IPS-NIHi11 (cell line): ENCODE measurements at regions not wholly inside any gene's neighbourhood (a gene's known extent, or its start where the extent isn't known, plus 50 kb on each side); places are given as distances from the start of the nearest gene placed in this dataset.

Experiments used
- DNase-seq: peaks from one replicate; pipeline ENCODE4 v3.0.0; 2012; ENCODE audit warnings: mixed read lengths, low spot score

DNA sequence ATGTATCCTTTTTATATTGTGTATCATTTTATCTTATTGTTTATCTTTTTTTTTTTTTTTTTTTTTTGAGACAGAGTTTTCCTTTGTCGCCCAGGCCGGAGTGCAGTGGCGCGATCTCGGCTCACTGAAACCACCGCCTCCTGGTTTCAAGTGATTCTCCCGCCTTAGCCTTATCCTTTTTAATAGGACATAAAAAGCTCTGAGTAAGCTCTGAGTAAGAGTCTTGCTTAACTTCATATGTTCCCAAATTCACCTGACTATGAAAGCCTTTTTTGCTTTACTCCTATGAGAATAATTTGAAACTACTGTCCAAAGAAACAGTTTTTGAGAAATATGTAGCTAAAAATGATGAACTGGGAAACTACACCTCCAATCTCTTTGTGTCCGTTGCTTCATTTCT lies 525.5 kb downstream of the IRS1 start:
- DNase-seq = no peak

DNA sequence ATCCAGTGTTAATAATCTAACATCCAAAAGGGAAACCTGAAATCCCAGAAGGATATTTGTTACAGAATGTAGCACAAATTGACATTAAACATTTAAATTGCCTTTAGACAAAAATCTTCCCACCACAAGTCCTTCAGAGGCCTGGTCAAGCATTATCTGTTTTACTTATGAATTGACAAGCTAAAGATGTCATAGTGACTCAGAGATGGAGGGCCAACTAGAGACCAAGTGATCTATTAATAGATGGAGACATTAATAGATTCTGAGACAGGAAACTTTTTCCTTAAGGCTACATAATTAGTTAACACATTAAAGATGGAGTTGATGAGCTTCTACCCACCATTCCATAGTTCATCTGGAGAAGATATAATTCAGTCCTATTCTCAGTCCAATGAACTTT lies 526.2 kb downstream of the IRS1 start:
- DNase-seq = no peak

DNA sequence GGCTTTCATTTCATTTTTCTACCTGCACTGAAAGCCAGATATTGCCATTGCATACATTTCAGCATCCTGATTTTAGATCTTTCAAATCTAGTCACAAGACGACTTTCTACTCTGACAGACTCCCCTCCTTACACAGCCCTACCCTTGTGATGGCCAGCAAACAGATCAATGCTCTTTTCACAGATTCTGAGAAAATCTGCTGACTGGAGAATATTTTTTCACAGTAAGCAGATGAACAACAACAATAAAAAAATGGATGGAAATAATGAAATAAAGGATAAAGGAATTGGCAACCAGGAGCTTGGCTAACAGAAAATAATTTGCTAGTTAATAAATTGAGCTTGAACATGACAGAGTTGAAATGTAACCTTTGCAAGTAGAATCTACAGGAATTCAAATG lies 527.2 kb downstream of the IRS1 start:
- no peak for DNase-seq

DNA sequence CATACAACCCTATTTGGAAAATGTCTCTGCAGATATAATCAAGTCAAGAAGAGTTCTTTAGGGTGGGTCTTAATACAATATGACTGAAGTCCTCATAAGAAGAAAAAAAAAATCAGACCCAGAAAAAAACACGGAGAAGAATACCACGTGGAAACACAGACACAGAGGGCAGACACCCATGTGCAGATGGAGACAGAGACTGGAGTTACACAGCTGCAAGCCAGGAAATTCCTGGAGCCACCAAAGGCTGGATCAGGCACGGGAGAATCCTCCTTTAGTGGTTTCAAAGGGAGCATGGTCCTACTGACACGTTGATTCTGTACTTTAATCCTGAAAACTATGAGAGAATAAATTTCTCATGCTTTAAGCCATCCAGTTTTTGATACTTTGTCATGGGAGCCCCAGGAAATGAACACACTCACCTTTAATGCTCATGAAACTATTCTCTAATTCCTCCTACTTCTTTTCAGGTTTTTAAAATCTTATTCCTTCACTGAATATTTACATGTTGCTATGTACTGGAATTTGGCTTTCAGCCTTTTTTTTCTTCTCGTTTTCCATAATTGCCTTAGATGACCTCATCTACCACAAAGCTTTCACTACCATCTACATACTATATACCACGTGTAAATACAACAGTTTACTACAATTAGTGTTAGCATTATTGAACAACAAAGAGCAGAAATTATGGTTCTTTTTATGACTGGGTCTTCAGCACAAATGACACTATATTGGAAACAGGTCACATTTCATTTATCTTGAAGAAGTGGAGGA lies 529.1 kb downstream of the IRS1 start:
- no peak for DNase-seq

DNA sequence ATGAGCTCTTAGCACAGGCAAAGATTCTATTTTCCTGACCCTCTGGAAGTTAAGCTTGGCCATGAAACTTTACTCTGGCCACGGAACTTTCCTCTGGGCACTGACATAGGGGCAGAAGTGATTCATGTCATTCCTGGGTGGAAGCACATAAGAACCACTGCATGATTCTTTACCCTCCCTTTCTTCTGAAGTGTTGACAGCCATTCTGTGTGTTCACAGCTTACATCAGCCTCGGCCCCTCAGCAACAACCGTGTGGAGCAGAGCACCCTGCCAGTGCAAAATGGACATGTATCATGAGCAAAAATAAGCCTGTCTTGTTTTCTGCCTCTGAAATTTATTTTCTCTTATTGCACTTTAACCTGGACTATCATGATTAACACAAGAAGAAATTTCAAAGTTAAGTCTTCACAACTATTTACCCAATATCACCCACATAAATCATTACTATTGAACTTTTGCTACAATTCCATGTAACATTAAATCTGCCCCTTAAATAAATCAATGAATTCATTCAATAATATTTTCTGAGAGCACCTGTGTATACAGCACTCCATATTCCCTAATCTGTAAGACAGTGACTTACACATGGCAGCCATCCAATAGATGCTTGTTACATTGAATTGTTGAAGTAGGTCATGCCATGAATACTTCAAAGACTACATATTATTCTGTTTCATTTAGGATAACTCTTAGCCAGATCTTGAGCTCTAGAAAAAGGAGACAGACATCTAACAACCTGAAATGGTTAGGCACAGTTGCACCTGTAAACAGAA lies 531.9 kb downstream of the IRS1 start:
- no peak for DNase-seq

DNA sequence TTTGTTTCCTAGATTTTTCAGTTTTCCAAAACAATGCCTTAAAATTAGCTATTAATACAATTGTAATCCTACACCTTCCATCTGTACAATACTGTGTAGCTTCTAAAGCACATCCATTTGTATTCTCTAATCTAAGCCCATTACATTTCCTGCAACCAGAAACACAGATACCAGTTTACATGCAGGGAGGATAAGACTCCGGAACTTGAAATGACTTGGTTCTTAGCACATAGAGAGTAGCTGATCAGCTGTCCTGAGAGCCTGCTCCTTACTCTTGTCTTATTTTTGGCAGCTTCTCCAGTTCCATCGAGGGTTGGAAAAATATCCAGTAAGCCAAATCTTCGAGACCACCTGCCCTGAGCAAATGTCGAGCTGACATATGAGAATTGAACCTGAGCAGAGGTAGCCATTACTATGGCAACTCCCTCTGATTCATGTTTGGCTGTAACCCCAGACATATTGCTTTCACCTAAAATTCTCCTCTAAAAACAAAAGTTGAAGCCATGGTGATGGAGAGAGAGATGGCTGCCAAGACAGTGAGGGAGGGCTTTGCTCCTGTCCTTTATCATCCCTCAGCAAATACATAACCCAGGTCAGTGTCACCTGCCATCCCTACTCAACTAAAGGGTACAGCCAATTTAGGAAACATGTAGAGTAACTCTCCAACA lies 542.8 kb downstream of the IRS1 start:
- no peak for DNase-seq

DNA sequence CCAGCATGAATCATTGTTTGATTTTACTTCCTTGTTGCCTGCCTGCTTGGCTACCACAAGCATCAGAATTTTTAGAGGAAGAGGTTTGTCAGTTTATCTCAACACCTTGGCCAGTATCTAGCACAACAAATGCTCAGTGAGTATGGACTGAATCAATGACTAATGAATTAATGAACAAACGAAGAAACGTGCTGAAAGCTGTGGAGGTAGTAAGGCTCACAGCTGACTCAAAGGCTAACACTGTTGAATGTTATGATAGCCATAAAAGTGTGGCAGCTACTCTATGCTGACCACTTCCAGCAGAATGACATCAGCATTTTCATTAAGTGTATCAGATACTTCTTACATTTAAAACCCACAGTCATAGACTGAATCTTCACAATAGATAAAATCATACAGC lies 543.4 kb downstream of the IRS1 start:
- DNase-seq = no peak

DNA sequence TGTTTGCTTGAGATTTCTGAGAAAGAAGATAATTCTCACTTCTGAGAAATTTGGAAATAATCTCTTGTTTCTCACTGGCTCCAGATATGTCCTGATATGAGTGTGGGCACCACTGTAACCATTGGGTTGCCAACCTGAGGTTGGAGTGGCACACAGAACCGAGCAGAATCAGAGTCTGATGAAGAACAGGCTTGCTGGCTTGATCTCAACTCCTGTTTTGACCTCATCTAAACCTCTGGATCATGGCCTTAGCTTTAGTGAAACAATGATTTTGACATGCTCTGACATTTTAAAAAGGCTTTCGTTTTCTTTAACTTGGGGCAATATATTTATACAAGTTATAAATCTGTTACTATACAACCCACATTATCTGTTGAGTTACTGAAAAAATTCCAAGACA lies 548.0 kb downstream of the IRS1 start:
- no peak for DNase-seq

DNA sequence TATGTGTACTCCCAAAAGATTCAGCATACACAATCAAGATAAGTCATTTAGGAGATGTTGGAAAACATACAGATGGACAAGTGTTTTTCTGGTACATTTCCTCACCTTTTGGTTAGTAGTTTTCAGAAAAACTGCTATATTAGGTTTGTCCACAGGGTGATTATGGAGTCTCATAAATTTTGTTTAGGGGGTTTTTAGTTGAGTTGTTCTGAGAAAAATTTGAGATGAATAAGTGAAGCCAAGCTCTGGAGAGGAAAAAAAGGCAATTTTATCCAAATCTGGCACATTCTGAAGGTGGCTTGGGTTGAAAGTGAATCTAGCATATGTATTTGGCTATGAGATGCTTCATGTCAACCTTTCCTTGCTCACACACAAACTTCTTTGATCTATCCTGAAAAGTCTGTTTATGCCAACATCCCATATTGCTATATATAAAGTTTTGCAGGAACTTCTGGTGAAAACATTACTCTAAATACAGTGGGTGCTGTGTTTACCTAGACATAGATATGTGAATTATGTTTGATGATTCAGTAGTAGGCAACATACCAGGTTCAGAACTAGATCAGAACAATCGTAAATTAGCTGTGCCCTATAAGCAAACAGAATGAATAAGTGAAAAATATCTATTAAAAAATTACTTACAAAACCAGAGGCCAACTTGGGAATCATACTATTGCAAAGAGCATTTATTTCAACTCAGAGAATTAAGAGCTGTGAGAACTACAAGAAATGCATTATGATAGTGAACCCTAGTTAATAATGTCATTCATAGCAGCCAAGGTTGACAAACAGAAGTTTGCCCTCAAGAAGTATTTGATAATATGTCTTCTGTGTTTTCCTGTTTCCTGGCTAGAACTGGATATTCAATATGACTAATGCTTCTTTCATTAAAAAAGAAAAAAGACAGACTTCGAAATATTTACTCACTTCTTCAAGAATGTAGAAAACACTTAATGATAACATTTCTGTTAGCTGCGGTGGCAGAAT lies 552.0 kb downstream of the IRS1 start:
- no peak for DNase-seq

DNA sequence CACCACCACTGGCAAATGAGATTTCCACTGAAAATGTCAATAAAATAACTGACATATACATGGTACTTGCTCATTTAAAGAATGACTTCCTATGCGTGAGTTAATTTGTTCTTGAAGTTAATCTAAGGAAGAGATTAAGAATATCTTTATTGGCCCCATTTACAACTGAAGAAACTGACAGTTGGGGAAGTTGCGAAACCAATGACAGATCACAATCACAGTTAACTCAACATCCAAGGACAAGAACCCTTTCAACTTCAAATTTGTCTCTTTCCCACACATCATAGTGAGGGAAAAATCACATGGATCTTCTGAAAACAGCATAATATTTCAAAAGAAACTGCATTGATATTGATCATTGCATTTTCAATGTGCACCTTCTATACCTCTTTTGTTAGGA lies 565.4 kb downstream of the IRS1 start:
- no peak for DNase-seq

DNA sequence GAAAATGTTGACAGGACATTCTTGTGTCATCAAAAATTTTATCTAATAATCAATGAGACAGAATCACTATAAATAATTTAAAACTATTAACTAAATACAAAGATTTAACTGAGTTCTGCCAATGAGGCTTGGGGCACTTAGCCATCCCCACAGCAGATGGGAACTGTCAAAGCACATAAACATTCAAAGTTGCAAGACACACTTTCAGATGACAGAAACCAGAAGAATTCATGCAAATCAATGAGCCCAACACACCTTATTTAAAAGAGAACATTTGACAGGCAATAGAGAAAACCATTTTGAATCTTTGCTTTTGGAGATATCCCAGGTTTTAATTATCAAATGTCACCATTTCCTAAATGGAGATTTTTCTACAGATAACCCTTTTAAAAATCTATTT lies 566.2 kb downstream of the IRS1 start:
- no peak for DNase-seq

DNA sequence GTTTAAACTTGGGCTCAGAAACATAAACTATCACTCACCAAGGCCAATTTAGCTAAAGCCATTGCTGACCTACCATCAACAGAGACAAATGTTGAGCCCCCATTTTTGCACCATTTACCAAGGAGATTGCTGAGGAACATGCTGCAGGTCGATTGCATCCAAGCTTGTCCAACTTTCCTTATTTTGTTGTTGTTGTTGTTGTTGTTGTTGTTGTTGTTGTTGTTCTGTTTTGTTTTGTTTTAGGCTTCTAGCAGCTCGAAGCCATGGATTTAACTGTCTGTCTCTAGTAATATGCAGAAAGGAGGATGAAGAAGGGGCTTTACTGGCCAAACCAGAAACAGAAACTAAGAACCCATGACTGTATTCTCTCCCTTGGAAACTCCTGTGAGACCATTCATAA lies 571.5 kb downstream of the IRS1 start:
- DNase-seq = no peak

DNA sequence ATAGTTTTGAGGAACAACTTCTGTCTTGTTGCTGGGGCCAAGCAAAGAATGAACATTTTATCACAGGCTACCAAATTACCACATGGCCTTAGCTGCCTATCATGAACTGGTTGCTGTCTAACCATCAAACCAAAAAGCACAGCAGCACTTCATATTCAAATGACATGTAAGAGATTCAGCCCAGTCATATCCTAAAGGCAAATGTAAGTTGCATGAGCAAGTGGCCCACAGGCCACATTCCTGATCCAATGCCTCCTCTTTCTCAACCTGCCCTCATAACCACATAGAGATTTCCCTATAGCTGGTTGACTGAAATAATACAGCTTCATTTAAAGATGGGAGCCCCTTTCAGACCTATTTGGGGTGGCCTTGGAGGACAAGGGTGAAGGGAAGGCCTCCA lies 572.3 kb downstream of the IRS1 start:
- DNase-seq = no peak

DNA sequence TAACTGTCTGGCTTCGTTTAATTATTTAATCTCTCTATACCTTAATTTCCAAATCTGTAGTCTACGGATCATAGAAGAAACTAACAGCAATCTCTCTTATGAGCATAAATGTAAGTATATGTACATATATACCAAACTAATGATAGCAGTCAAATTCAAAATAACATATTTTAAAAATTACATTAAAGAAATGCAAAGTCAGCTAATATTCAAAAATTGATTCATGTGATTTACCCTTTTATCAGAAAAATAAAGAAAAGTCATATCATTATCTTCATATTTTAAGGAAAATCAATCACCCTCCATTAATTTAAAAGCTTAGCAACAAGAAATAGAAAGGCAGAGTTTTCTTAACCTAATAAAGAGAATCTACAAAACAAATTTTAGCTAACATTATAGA lies 575.9 kb downstream of the IRS1 start:
- no peak for DNase-seq

DNA sequence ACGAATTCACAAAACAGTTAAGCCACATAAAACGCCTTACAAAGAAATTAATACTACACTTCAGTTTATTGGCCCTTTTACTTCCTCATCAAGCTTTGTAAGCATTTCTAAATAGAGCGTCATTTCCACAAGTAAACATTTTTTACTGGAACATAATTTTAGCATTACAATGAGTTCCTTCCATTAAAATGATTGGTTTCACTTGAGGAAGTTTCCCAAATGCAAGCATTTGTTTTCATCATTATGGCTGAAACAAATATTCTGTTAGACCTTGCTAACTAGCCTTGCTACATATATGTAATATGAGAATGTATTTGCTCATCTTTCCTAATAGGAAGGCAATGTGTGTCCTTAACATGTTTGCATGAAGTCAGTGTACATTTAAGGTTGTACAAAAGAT lies 579.1 kb downstream of the IRS1 start:
- no peak for DNase-seq

DNA sequence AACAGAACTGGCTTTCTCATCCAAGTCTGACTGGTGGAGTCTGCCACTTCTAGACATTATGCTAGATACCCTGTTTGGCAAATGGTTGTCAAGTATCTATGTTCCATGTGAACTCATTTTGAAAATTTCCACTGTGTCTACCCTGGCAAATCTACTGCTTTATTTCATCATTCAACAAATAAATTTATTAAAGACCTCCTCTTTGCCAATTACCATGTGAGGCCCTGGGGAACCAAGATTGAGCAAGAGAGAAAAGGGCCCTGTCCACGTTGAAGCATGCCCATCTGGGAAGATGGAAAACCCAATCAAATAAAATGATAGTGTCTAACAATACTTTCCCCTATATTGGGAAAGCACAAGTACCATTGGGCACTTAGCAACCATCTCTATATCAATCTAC lies 582.4 kb downstream of the IRS1 start:
- no peak for DNase-seq

DNA sequence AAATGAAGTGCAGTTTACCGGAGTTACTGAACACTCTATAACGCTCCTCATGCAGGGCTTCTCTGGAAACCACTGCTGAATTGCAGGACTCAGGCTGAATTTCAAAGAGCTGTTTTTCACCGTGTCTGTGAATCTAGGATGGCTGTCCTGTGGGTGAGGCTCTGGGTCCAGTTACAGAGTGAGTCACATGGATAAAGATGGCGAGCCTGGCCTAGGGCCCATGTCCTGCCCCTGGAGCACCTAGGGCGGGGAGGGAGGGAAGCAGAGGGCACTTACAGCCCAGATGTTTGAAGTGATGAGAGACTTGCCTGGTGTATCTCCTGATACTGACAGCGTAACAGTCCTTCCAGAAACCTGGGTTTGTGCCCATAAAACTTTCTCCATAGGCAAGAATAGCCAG lies 583.0 kb downstream of the IRS1 start:
- no peak for DNase-seq

DNA sequence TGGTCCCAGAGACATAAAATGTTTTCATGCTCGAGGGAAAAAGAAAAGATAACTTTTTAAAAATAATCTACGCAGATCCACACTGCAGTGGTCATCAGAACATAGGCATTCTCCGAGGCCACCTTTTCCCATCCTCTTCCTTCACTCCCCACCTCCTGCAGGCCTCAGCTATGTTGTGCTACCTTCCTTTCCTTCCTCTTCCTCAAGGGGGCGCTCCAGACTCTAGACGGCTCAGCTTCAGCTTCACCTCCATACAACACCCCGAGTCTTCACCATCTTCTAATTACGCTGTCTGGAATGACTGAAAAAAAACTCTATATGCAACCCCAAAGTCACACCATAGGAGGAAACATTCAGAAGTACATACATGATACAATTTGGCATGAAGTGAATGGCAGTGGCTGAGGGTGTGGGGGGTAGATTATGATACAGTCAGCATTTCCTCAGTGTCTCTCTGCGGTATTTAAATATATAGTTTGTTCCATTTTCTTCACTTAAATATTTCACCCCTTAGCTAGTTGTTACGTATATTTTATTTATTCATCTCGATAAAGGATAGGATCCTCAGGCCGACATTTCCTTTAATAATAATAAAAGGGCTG lies 583.6 kb downstream of the IRS1 start:
- peak; percentile 66 for DNase-seq

DNA sequence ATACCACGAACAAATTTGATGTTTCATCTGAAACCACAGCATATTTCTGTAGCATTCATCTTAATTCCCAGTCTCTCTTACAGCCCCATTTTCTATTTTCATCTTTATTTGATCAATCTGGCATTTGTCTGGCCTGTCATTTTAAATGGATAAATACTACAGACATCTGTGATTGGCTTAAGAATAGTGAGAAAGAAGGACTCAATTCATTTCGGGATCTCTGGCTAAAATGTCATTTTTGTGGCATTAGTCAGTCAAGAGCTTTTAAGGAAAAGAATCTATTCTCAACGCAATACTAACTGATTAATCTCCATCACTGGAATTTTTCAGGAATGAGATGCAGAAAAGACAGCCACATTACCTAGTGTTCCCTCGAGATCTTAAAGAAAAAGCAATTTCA lies 585.9 kb downstream of the IRS1 start:
- DNase-seq = no peak

DNA sequence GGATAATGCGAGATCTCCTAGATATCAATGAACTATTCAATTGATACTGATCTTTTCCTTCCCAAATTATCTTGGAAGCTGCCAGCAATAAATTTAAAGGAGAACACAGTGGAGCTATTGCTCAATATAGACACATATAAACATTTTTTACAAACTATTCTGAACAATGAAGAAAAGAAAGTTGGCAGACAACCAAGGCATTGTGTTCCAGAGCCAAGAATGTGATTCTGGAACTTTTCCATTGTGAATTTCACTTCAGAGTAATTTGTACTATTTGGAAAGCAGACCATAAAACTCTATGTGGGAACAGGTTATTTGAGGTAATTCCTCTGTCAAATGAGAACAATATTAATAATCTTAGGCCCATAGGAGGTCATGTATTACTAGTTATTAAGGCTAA lies 588.2 kb downstream of the IRS1 start:
- no peak for DNase-seq

DNA sequence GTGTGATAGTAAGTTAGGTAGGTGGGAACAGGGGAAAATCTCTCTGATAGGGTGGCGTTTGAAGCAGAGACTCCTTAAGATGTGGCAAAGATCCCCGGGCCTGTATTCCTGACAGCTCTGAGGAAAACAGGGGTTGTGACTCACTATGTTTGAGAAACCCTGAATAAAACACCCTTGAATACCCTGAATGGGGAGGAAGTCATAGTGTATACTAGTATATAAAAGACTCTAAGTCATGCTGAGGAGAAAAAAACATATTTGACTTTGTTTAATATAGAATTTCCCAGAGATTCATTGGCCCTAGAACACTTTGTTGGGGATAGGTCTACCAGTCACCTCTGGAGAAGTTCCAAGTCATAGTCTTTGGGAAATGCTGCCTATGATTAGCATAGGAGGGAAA lies 590.9 kb downstream of the IRS1 start:
- no peak for DNase-seq

DNA sequence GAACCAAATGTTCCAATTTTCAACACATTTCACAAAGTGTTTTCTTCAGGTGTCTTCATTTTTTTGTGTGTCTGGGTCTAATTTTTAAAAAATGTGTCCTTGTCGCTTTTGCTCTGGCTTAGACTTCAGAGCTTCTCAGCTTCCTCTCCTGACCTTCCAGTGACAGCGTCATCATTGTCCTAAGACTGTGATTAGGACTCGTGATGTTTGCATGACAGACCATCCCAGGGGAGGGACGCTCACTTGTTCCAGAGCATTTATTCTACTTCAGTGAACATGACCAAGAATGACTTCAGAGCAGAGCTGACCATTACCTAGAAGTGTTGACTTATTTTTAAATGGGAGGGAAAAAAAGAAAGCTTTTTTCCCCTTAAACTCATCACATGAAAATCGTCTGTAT lies 591.9 kb downstream of the IRS1 start:
- DNase-seq = no peak
